ENCODE measurements at regions not wholly inside any gene's neighbourhood (a gene's known extent, or its start where the extent isn't known, plus 50 kb on each side); places are given as distances from the start of the nearest gene placed in this dataset.

DNA sequence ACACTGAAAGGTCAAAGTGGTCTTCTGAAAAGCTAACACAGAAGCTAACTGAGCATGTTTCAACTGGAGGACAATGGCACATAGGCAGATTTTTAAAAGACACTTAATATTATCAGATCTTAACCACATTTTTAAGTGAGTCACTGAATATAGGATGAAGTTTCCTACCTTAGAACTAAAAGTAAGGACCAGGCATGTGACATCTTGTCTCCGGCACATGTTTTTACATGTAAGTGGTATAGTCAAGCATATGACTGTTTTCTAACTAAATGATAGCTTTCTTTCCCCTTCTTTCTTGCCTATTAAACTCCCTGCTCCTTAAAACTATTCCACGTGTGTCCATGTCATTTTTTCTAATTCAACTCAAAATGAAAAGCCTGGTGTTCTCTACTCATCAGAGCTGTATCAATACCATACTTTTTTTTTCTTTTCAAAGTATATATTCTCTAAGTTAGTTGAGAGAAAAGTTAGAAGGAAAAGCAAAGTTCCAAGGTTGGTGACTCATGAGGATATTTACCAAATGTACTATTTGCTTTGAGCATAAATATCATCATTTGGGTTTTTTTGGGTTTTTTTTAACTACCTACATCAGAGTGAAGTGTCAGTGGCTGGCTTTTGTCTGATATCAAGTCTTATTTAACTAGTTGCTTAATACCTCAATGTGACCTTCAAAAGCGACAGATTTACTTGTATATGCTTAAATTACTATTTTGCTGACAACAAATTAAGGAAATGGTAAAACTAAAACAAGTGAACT lies 127.5 kb downstream of the CRPPA start:
- TF ChIP-seq POLR2AphosphoS5 (IDR thresholded peaks at IDR 0.05; ENCODE audit: low read depth, low read length) (no peak), POLR2A (IDR thresholded peaks at IDR 0.05; ENCODE audit: low read depth, low read length) (no peak)

All from GM12892 (cell line).